ENCODE measurements at regions not wholly inside any gene's neighbourhood (a gene's known extent, or its start where the extent isn't known, plus 50 kb on each side); places are given as distances from the start of the nearest gene placed in this dataset.

- TF ChIP-seq EZH2 (IDR thresholded peaks at IDR 0.05; ENCODE audit: low read length, unreplicated experiment) (no peak), CTCF (conservative IDR thresholded peaks at IDR 0.05; ENCODE audit: low read depth, low read length) (no peak)
These were observed 64.1 kb upstream of the NNAT start for GRCh38 chr20:37456948-37457347.
